ENCODE measurements at regions not wholly inside any gene's neighbourhood (a gene's known extent, or its start where the extent isn't known, plus 50 kb on each side); places are given as distances from the start of the nearest gene placed in this dataset.

DNA sequence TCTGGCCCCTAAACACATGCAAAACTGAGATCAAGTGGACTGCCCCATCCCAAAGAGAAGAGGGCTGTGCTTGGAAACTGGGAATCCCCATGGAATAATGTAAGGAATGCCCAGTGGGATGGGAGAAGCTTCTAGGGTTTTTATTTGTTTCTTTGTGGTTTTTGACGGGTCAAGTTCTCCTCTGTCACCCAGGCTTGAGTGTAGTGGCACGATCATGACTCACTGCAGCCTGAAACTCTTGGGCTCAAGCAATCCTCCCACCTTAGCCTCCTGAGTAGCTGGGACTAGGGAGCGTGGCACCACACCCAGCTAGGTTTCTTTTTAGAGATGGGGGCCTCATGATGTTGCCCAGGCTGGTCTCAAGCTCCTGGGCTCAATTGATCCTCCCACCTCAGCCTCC is 101.7 kb upstream of the ZSWIM2 start:
- H3K4me3 ChIP-seq (ENCODE audit: control insufficient read depth, low read depth, low read length), result no peak overlapping the region
- TF ChIP-seq, protein P1, sequence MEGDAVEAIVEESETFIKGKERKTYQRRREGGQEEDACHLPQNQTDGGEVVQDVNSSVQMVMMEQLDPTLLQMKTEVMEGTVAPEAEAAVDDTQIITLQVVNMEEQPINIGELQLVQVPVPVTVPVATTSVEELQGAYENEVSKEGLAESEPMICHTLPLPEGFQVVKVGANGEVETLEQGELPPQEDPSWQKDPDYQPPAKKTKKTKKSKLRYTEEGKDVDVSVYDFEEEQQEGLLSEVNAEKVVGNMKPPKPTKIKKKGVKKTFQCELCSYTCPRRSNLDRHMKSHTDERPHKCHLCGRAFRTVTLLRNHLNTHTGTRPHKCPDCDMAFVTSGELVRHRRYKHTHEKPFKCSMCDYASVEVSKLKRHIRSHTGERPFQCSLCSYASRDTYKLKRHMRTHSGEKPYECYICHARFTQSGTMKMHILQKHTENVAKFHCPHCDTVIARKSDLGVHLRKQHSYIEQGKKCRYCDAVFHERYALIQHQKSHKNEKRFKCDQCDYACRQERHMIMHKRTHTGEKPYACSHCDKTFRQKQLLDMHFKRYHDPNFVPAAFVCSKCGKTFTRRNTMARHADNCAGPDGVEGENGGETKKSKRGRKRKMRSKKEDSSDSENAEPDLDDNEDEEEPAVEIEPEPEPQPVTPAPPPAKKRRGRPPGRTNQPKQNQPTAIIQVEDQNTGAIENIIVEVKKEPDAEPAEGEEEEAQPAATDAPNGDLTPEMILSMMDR (conservative IDR thresholded peaks at IDR 0.05; ENCODE audit: control insufficient read depth, insufficient read depth, low read depth, low read length), result no peak
- no peak for DNase-seq (ENCODE audit: low read depth)

DNA sequence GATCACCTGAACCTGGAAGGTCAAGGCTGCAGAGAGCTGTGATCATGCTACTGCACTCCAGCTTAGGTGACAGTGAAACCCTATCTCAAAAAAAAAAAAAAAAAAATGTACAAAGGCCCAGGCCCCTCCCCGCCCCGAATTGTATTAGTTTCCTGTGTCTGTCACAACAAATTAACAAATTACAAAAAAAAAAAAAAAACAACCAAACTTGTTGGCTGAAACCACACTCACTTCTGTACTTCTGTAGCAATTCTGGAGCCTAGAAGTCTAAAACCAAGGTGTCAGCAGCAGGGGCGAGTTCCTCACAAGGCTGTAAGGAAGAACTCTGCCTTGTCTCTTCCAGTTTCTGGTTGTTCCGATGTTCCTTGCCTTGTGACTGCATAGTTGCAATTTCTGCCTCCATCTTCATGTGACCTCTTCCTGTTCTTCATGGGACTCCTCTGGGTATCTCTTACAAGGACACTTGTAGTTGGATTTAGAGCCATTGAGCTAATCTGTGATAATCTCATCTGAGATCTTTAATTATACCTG is 100.8 kb upstream of the ZSWIM2 start:
- no peak overlapping the region for H3K4me3 ChIP-seq (ENCODE audit: control insufficient read depth, low read depth, low read length)
- no peak for DNase-seq (ENCODE audit: low read depth)
- TF ChIP-seq, protein P1 (conservative IDR thresholded peaks at IDR 0.05; ENCODE audit: control insufficient read depth, insufficient read depth, low read depth, low read length), result no peak

- no peak overlapping the region for H3K4me3 ChIP-seq (ENCODE audit: control insufficient read depth, low read depth, low read length)
- TF ChIP-seq, protein P1 (conservative IDR thresholded peaks at IDR 0.05; ENCODE audit: control insufficient read depth, insufficient read depth, low read depth, low read length), result no peak
- DNase-seq (ENCODE audit: low read depth), result no peak
Measured at GRCh38 chr2:186947516-186947915, 98.5 kb upstream of the ZSWIM2 start.

DNA sequence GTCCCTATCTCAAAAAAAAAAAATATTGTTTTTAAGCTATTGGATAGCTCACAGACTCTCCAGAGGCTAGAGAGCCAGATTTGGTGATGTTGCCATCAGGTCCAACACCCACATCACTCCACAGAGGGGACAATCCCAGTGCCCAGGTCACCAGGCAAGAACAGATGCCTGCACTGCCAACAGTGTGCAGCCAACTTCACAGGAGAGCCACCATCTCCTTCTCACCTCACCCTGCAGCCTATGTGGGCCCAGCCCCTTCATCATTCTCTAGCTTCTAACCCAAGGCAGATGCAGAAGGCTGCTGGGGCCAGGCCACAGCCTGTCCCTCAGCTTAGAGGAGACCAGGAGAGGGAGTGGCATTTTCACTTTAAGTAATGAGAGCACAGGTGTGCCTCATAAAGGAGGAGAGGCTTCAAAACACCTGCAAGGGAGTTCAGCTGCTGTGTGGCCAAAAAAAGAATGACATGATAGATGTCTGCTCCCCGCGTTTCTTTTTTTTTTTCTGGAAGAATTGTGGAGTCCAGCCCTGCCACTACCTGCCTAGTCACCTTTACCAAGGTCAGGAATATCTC is 98.0 kb upstream of the ZSWIM2 start:
- no peak overlapping the region for H3K4me3 ChIP-seq (ENCODE audit: control insufficient read depth, low read depth, low read length)
- DNase-seq (ENCODE audit: low read depth), result no peak
- TF ChIP-seq, protein P1 (conservative IDR thresholded peaks at IDR 0.05; ENCODE audit: control insufficient read depth, insufficient read depth, low read depth, low read length), result no peak

- no peak for DNase-seq (ENCODE audit: low read depth)
- no peak overlapping the region for H3K4me3 ChIP-seq (ENCODE audit: control insufficient read depth, low read depth, low read length)
- TF ChIP-seq, protein P1 (conservative IDR thresholded peaks at IDR 0.05; ENCODE audit: control insufficient read depth, insufficient read depth, low read depth, low read length), result no peak
Measured at GRCh38 chr2:186941853-186942252, 92.9 kb upstream of the ZSWIM2 start.

- TF ChIP-seq, protein P1 (conservative IDR thresholded peaks at IDR 0.05; ENCODE audit: control insufficient read depth, insufficient read depth, low read depth, low read length), result no peak
- no peak for DNase-seq (ENCODE audit: low read depth)
Measured at GRCh38 chr2:186940463-186940862, 91.5 kb upstream of the ZSWIM2 start.

DNA sequence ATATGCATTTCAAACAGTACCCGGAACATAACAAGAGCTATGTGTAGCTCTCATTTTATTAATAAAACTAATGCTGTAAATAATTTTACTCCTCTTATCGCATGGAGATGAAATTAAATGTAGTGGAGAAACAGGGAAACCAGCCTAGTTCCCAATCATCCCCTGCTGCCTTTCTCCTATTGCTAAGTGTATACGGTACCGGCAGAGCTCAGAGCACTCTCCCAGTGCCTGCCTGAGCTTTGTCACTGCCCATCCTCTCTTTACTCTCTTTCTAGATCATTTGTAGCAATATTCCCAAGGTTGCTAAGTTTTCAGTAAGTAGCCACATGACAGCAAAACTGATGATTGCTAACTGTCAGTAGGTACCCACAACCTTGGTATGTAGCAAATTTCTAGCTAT is 85.5 kb upstream of the ZSWIM2 start:
- no peak for DNase-seq (ENCODE audit: low read depth)
- no peak overlapping the region for H3K4me3 ChIP-seq (ENCODE audit: control insufficient read depth, low read depth, low read length)
- TF ChIP-seq, protein P1 (conservative IDR thresholded peaks at IDR 0.05; ENCODE audit: control insufficient read depth, insufficient read depth, low read depth, low read length), result no peak

More at GRCh38 chr2:186940463-186940862, 91.5 kb upstream of the ZSWIM2 start:
- H3K4me3 ChIP-seq (ENCODE audit: control insufficient read depth, low read depth, low read length), result no peak overlapping the region
